ENCODE measurements at regions not wholly inside any gene's neighbourhood (a gene's known extent, or its start where the extent isn't known, plus 50 kb on each side); places are given as distances from the start of the nearest gene placed in this dataset.

DNA sequence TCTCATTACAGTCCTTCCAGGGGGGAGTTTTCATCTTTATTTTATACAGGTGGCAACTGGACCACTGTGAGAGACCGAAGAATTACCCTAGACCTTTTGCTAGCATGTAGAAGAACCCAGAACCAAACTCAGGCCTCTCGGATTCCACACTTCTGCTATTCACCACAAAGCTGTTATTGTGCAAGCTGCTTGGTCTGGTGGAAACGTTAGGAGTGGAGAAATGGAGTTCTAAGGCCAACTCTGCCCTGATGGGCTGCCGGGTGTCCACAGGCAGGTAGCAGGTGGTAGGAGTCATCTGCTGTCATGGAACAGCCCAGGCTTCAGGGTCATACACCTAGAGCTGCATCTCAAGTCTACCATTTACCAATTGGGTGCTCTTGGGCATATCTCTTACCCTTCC lies 218.8 kb downstream of the BCL11A start:
- no peak overlapping the region for H3K27ac ChIP-seq (ENCODE audit: insufficient read depth, low read length, poor library complexity, severe bottlenecking)
- no peaks in the 10 kb centered on the region for H3K9me3 ChIP-seq (ENCODE audit: control insufficient read depth in 2 of 2, low read length in 2 of 2)
- no peaks in the 10 kb centered on the region for H3K4me1 Mint-ChIP-seq
- H3K4me3 ChIP-seq (ENCODE audit: low read depth, low read length) = no peak overlapping the region
- no peak overlapping the region for H3K27ac Mint-ChIP-seq
- no peak for DNase-seq
- H3K4me1 ChIP-seq (ENCODE audit: control insufficient read depth, insufficient read depth, low read length, poor library complexity, severe bottlenecking) = no peaks in the 10 kb centered on the region
- H3K36me3 Mint-ChIP-seq = no peaks in the 10 kb centered on the region
- no peaks in the 10 kb centered on the region for H3K27me3 ChIP-seq (ENCODE audit: control insufficient read depth, insufficient read depth, low read length)
- H3K9me3 Mint-ChIP-seq = peaks cover 0 to 4% (median 0%) of the 10 kb centered on the region in 7 donors
- H3K27me3 Mint-ChIP-seq = peaks cover 4% of the 10 kb centered on the region
- no peak overlapping the region for H3K4me3 Mint-ChIP-seq
- no peak for ATAC-seq (ENCODE audit: low read depth in 2 of 2)
- H3K36me3 ChIP-seq (ENCODE audit: control insufficient read depth, insufficient read depth, low read length) = no peaks in the 10 kb centered on the region

DNA sequence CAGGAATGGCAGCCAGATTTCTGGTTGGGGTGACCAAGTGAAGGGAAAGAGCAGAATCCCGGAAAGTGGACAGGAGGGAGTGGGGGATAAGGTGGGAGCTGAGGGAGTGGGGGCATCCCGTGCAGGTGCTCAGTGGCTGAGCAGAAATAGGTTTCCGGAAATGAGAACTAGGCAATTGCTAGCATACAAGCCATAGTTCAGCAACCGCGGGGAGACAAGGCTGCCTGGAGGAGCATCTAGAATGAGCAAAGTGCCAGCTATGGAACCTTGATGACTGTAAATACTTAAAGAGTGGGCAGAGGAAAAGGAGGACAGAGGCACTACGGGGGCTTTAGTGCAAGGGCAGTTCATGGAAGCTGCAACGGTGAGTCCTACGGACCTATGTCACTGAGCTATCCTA lies 220.2 kb downstream of the BCL11A start:
- no peak for DNase-seq
- Mint-ChIP-seq H3K4me3 (no peak overlapping the region), H3K27ac (no peak overlapping the region), H3K9me3 (peaks cover 0 to 3% (median 0%) of the 10 kb centered on the region in 7 donors), H3K27me3 (peaks cover 4% of the 10 kb centered on the region), H3K4me1 (no peaks in the 10 kb centered on the region), H3K36me3 (no peaks in the 10 kb centered on the region)
- ATAC-seq (ENCODE audit: low read depth in 2 of 2) = no peak
- no peaks in the 10 kb centered on the region for H3K4me1 ChIP-seq (ENCODE audit: control insufficient read depth, insufficient read depth, low read length, poor library complexity, severe bottlenecking)
- H3K9me3 ChIP-seq (ENCODE audit: control insufficient read depth in 2 of 2, low read length in 2 of 2) = no peaks in the 10 kb centered on the region
- no peak overlapping the region for H3K4me3 ChIP-seq (ENCODE audit: low read depth, low read length)
- no peak overlapping the region for H3K27ac ChIP-seq (ENCODE audit: insufficient read depth, low read length, poor library complexity, severe bottlenecking)
- H3K27me3 ChIP-seq (ENCODE audit: control insufficient read depth, insufficient read depth, low read length) = no peaks in the 10 kb centered on the region
- H3K36me3 ChIP-seq (ENCODE audit: control insufficient read depth, insufficient read depth, low read length) = no peaks in the 10 kb centered on the region

DNA sequence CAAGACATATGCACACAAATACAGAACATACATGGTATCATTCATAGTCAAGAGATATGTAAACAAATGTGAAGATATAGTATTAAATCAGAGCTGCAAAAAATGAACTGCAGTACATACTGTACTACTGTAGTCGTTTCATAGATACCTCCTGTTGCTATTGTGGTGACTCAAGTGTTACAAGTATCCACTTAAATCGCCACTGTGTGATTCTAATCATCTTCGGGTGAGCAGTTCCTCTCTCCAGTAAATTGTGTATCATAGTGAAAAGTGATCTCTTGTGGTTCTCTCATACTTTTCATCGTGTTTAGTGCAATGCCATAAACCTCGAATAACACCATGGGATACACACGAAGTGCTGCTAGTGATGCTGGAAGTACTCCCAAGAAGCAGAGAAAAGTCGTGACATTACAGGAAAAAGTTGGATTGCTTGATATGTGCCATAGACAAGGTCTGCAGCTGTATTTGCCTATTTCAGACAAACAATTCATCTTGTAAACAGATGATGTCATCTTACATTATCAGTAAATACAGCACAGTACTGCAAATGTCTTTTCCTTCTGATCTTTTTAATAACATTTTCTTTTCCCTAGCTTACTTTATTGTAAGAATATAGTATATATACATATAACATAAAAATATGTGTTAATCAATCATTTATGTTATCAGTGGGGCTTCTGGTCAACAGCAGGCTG lies 222.2 kb downstream of the BCL11A start:
- Histone ChIP-seq H3K27me3 (ENCODE audit: control insufficient read depth, insufficient read depth, low read length) (no peaks in the 10 kb centered on the region), H3K4me3 (ENCODE audit: low read depth, low read length) (no peak overlapping the region), H3K9me3 (ENCODE audit: control insufficient read depth in 2 of 2, low read length in 2 of 2) (peaks cover 0 to 3% of the 10 kb centered on the region in 2 experiments), H3K27ac (ENCODE audit: insufficient read depth, low read length, poor library complexity, severe bottlenecking) (no peak overlapping the region), H3K36me3 (ENCODE audit: control insufficient read depth, insufficient read depth, low read length) (no peaks in the 10 kb centered on the region), H3K4me1 (ENCODE audit: control insufficient read depth, insufficient read depth, low read length, poor library complexity, severe bottlenecking) (no peaks in the 10 kb centered on the region)
- no peak for ATAC-seq (ENCODE audit: low read depth in 2 of 2)
- H3K27ac Mint-ChIP-seq = peak overlapping the region in 1 of 3 donors; percentile 43
- H3K4me3 Mint-ChIP-seq = no peak overlapping the region
- H3K4me1 Mint-ChIP-seq = no peaks in the 10 kb centered on the region
- H3K27me3 Mint-ChIP-seq = peaks cover 8% of the 10 kb centered on the region
- no peak for DNase-seq
- no peaks in the 10 kb centered on the region for H3K36me3 Mint-ChIP-seq
- peaks cover 0 to 3% (median 3%) of the 10 kb centered on the region in 7 donors for H3K9me3 Mint-ChIP-seq

DNA sequence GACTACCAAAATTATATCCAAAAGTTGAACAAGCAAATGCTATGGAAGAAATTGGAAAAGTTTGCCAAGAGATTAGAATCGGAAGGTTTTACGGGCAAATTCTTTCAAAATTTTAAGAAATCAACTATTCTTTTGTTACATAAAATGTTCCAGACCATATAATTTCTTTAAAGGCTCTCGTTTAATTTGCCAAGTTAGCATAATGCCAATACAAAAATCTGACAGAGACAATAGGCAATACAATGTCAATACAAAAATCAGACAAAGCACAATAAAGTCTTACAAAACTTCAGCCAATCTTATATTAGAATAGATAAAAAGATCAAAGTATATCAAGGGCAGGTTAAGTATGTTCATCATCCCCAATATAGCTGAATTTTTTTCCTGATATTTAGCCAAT lies 224.2 kb downstream of the BCL11A start:
- no peak overlapping the region for H3K27ac Mint-ChIP-seq
- H3K4me3 Mint-ChIP-seq = no peak overlapping the region
- H3K36me3 ChIP-seq (ENCODE audit: control insufficient read depth, insufficient read depth, low read length) = no peaks in the 10 kb centered on the region
- H3K9me3 ChIP-seq (ENCODE audit: control insufficient read depth in 2 of 2, low read length in 2 of 2) = peaks cover 0 to 3% of the 10 kb centered on the region in 2 experiments
- H3K4me1 ChIP-seq (ENCODE audit: control insufficient read depth, insufficient read depth, low read length, poor library complexity, severe bottlenecking) = no peaks in the 10 kb centered on the region
- no peaks in the 10 kb centered on the region for H3K4me1 Mint-ChIP-seq
- H3K36me3 Mint-ChIP-seq = no peaks in the 10 kb centered on the region
- no peak overlapping the region for H3K27ac ChIP-seq (ENCODE audit: insufficient read depth, low read length, poor library complexity, severe bottlenecking)
- no peaks in the 10 kb centered on the region for H3K27me3 ChIP-seq (ENCODE audit: control insufficient read depth, insufficient read depth, low read length)
- H3K9me3 Mint-ChIP-seq = peaks cover 0 to 12% (median 3%) of the 10 kb centered on the region in 7 donors
- no peak overlapping the region for H3K4me3 ChIP-seq (ENCODE audit: low read depth, low read length)
- ATAC-seq (ENCODE audit: low read depth in 2 of 2) (no peak), DNase-seq (no peak)
- H3K27me3 Mint-ChIP-seq = peaks cover 9% of the 10 kb centered on the region

GRCh38 chr2:60324536-60324935 lies 228.9 kb downstream of the BCL11A start:
- H3K4me1 Mint-ChIP-seq = no peaks in the 10 kb centered on the region
- no peak overlapping the region for H3K27ac ChIP-seq (ENCODE audit: insufficient read depth, low read length, poor library complexity, severe bottlenecking)
- peaks cover 5% of the 10 kb centered on the region for H3K27me3 Mint-ChIP-seq
- no peak overlapping the region for H3K27ac Mint-ChIP-seq
- H3K36me3 Mint-ChIP-seq = no peaks in the 10 kb centered on the region
- H3K36me3 ChIP-seq (ENCODE audit: control insufficient read depth, insufficient read depth, low read length) = no peaks in the 10 kb centered on the region
- peaks cover 0 to 3% of the 10 kb centered on the region in 2 experiments for H3K9me3 ChIP-seq (ENCODE audit: control insufficient read depth in 2 of 2, low read length in 2 of 2)
- ATAC-seq (ENCODE audit: low read depth in 2 of 2) (no peak), DNase-seq (no peak)
- H3K9me3 Mint-ChIP-seq = peaks cover 0 to 12% (median 3%) of the 10 kb centered on the region in 7 donors
- H3K27me3 ChIP-seq (ENCODE audit: control insufficient read depth, insufficient read depth, low read length) = no peaks in the 10 kb centered on the region
- no peaks in the 10 kb centered on the region for H3K4me1 ChIP-seq (ENCODE audit: control insufficient read depth, insufficient read depth, low read length, poor library complexity, severe bottlenecking)
- H3K4me3 ChIP-seq (ENCODE audit: low read depth, low read length) = no peak overlapping the region
- no peak overlapping the region for H3K4me3 Mint-ChIP-seq

DNA sequence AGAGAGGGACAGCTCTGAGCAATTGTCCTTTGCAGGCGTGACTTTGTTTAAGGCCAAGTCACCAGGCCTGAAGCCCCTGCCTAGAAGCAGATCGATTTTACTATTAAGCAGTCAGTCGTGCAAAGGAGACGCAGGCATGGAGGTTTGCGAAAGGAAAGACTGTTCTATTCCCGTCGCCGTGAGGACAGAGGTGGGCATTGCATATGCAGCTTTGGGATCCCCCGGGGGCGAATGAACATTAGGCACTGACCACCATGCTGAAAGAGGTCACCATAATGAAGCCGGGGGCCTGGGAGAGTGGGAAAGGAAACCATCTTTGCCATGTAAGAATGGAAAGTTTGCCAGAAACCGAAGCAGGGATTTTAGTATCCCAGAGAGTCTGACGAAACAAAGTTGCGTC lies 231.6 kb downstream of the BCL11A start:
- no peaks in the 10 kb centered on the region for H3K36me3 ChIP-seq (ENCODE audit: control insufficient read depth, insufficient read depth, low read length)
- DNase-seq = no peak
- peaks cover 5% of the 10 kb centered on the region for H3K27me3 Mint-ChIP-seq

GRCh38 chr2:60320724-60321123 lies 232.7 kb downstream of the BCL11A start:
- no peak overlapping the region for H3K27ac ChIP-seq (ENCODE audit: insufficient read depth, low read length, poor library complexity, severe bottlenecking)
- H3K36me3 ChIP-seq (ENCODE audit: control insufficient read depth, insufficient read depth, low read length) = no peaks in the 10 kb centered on the region
- Mint-ChIP-seq H3K27ac (no peak overlapping the region), H3K27me3 (no peaks in the 10 kb centered on the region), H3K4me3 (no peak overlapping the region), H3K9me3 (peaks cover 0 to 5% (median 1%) of the 10 kb centered on the region in 7 donors), H3K36me3 (no peaks in the 10 kb centered on the region), H3K4me1 (no peaks in the 10 kb centered on the region)
- no peak for DNase-seq
- no peaks in the 10 kb centered on the region for H3K9me3 ChIP-seq (ENCODE audit: control insufficient read depth in 2 of 2, low read length in 2 of 2)
- no peaks in the 10 kb centered on the region for H3K27me3 ChIP-seq (ENCODE audit: control insufficient read depth, insufficient read depth, low read length)
- no peak for ATAC-seq (ENCODE audit: low read depth in 2 of 2)
- no peaks in the 10 kb centered on the region for H3K4me1 ChIP-seq (ENCODE audit: control insufficient read depth, insufficient read depth, low read length, poor library complexity, severe bottlenecking)
- H3K4me3 ChIP-seq (ENCODE audit: low read depth, low read length) = no peak overlapping the region

More for the DNA sequence above, 231.6 kb downstream of the BCL11A start:
- Histone ChIP-seq H3K4me1 (ENCODE audit: control insufficient read depth, insufficient read depth, low read length, poor library complexity, severe bottlenecking) (no peaks in the 10 kb centered on the region), H3K27me3 (ENCODE audit: control insufficient read depth, insufficient read depth, low read length) (no peaks in the 10 kb centered on the region), H3K4me3 (ENCODE audit: low read depth, low read length) (no peak overlapping the region), H3K27ac (ENCODE audit: insufficient read depth, low read length, poor library complexity, severe bottlenecking) (no peak overlapping the region), H3K9me3 (ENCODE audit: control insufficient read depth in 2 of 2, low read length in 2 of 2) (peaks cover 0 to 3% of the 10 kb centered on the region in 2 experiments)
- no peaks in the 10 kb centered on the region for H3K36me3 Mint-ChIP-seq
- ATAC-seq (ENCODE audit: low read depth in 2 of 2) = no peak
- no peak overlapping the region for H3K4me3 Mint-ChIP-seq
- H3K4me1 Mint-ChIP-seq = no peaks in the 10 kb centered on the region
- peaks cover 0 to 12% (median 3%) of the 10 kb centered on the region in 7 donors for H3K9me3 Mint-ChIP-seq
- H3K27ac Mint-ChIP-seq = no peak overlapping the region

- H3K9me3 ChIP-seq (ENCODE audit: control insufficient read depth in 2 of 2, low read length in 2 of 2) = no peaks in the 10 kb centered on the region
- no peaks in the 10 kb centered on the region for H3K4me1 ChIP-seq (ENCODE audit: control insufficient read depth, insufficient read depth, low read length, poor library complexity, severe bottlenecking)
- no peak for DNase-seq
- no peak overlapping the region for H3K4me3 Mint-ChIP-seq
- peak overlapping the region in 1 of 3 donors; percentile 38 for H3K27ac Mint-ChIP-seq
- no peak for ATAC-seq (ENCODE audit: low read depth in 2 of 2)
- no peaks in the 10 kb centered on the region for H3K4me1 Mint-ChIP-seq
- no peak overlapping the region for H3K27ac ChIP-seq (ENCODE audit: insufficient read depth, low read length, poor library complexity, severe bottlenecking)
- H3K36me3 Mint-ChIP-seq = no peaks in the 10 kb centered on the region
- no peak overlapping the region for H3K4me3 ChIP-seq (ENCODE audit: low read depth, low read length)
- no peaks in the 10 kb centered on the region for H3K27me3 ChIP-seq (ENCODE audit: control insufficient read depth, insufficient read depth, low read length)
- peaks cover 0 to 1% (median 0%) of the 10 kb centered on the region in 7 donors for H3K9me3 Mint-ChIP-seq
- no peaks in the 10 kb centered on the region for H3K27me3 Mint-ChIP-seq
- no peaks in the 10 kb centered on the region for H3K36me3 ChIP-seq (ENCODE audit: control insufficient read depth, insufficient read depth, low read length)
Measured at GRCh38 chr2:60319031-60319547, 234.4 kb downstream of the BCL11A start.

Data from CD4-positive, CD25-positive, alpha-beta regulatory T cell (primary cell).